H1 (cell line): ENCODE measurements at regions not wholly inside any gene's neighbourhood (a gene's known extent, or its start where the extent isn't known, plus 50 kb on each side); places are given as distances from the start of the nearest gene placed in this dataset.

Experiments
- CTCF ChIA-PET: fragments of 300-600 bp; sonication (Branson Sonifier 250); formaldehyde crosslinking; loops from one replicate; lab custom pipeline; 2021; ENCODE audit not compliant: partially characterized antibody; lab: Charles Lee
- POLR2A ChIA-PET: fragments of 300-600 bp; sonication (Branson Sonifier 250); formaldehyde crosslinking; loops from one replicate; lab custom pipeline; 2021; ENCODE audit warnings: inconsistent platforms; ENCODE audit not compliant: partially characterized antibody; lab: Charles Lee
- DNase-seq, 2 experiments: peaks; one replicate each; pipeline versions ENCODE4 v3.0.0 to v3.0.0-alpha.2; 2010 to 2022; ENCODE audit warnings: low spot score in 2 of 2, low read depth in 1 of 2, mixed read lengths in 1 of 2
- FAIRE-seq: peaks from 2 replicates; lab custom pipeline; 2011; peaks lifted over from hg19 to GRCh38; lab: Jason Lieb, UNC
- H2AFZ ChIP-seq: 2 replicates; pipeline ENCODE4 v1.8.1; 2012; ENCODE audit warnings: low read length, inconsistent platforms
- H2AK5ac ChIP-seq: 2 replicates; pipeline ENCODE4 v1.6.1; 2013; ENCODE audit warnings: low read depth, low read length
- H2BK120ac ChIP-seq: replicated peaks from 2 replicates; pipeline ENCODE3; 2013; ENCODE audit warnings: low read depth, low read length, inconsistent platforms
- H2BK12ac ChIP-seq: 2 replicates; pipeline ENCODE4 v1.6.1; 2013; ENCODE audit warnings: low read depth, low read length
- H2BK15ac ChIP-seq: 2 replicates; pipeline ENCODE4 v1.6.1; 2013; ENCODE audit warnings: low read length
- H2BK20ac ChIP-seq: 2 replicates; pipeline ENCODE4 v1.6.1; 2013; ENCODE audit warnings: low read length
- H2BK5ac ChIP-seq: 2 replicates; pipeline ENCODE4 v1.6.1; 2013; ENCODE audit warnings: low read depth, low read length
- H3K14ac ChIP-seq: 2 replicates; pipeline ENCODE4 v1.6.1; 2013; ENCODE audit warnings: inconsistent platforms; ENCODE audit not compliant: insufficient read length
- H3K18ac ChIP-seq: 2 replicates; pipeline ENCODE4 v1.6.1; 2013; ENCODE audit warnings: low read length; ENCODE audit errors: extremely low read depth
- H3K23ac ChIP-seq: 2 replicates; pipeline ENCODE4 v1.6.1; 2013; ENCODE audit warnings: inconsistent platforms; ENCODE audit not compliant: insufficient read length
- H3K23me2 ChIP-seq: 2 replicates; pipeline ENCODE4 v1.6.1; 2013; ENCODE audit warnings: low read depth, low read length
- H3K27ac ChIP-seq: 2 replicates; pipeline ENCODE4 v1.6.1; 2011; ENCODE audit warnings: low read depth, low read length, inconsistent platforms
- H3K27me3 ChIP-seq, 4 experiments: replicated peaks in 1 of 4; 1 replicate in 1 of 4; 2 replicates in 3 of 4; pipeline versions ENCODE4 v1.6.1 to v1.8.1; 2011 to 2013; ENCODE audit warnings: low read length in 3 of 4, mild to moderate bottlenecking in 3 of 4, inconsistent platforms in 2 of 4, mixed read lengths in 2 of 4, moderate library complexity in 1 of 4; ENCODE audit not compliant: control insufficient read depth in 3 of 4, insufficient read depth in 3 of 4; ENCODE audit errors: extremely low read depth in 1 of 4
- H3K36me3 ChIP-seq, 4 experiments: 2 replicates each; pipeline versions ENCODE4 v1.6.1 to v1.8.1; 2011 to 2013; ENCODE audit warnings: mild to moderate bottlenecking in 4 of 4, low read length in 3 of 4, moderate library complexity in 2 of 4, control low read depth in 1 of 4, inconsistent platforms in 1 of 4; ENCODE audit not compliant: insufficient read depth in 4 of 4, control insufficient read depth in 2 of 4
- H3K4ac ChIP-seq: replicated peaks from 2 replicates; pipeline ENCODE3; 2013; ENCODE audit warnings: low read length, low read depth, mixed read lengths, inconsistent platforms; ENCODE audit not compliant: insufficient read length
- H3K4me1 ChIP-seq, 4 experiments: replicated peaks in 1 of 4; 1 replicate in 1 of 4; 2 replicates in 3 of 4; pipeline versions ENCODE4 v1.6.1 to v1.8.1; 2011 to 2013; ENCODE audit warnings: low read length in 3 of 4, inconsistent platforms in 2 of 4, mixed read lengths in 1 of 4; ENCODE audit not compliant: insufficient read depth in 4 of 4, control insufficient read depth in 3 of 4
- H3K4me2 ChIP-seq, 2 experiments: 2 replicates each; pipeline versions ENCODE4 v1.6.1 to v1.8.1; 2011 to 2013; ENCODE audit warnings: low read depth in 2 of 2, low read length in 2 of 2, control low read depth in 1 of 2, inconsistent platforms in 1 of 2, mild to moderate bottlenecking in 1 of 2; ENCODE audit not compliant: insufficient read depth in 1 of 2
- H3K4me3 ChIP-seq, 4 experiments: fragments of 200-600, 300-600 bp in 1 of 4; sonication (generic), shearing (Covaris generic), sonication (Bioruptor Twin) in 1 of 4; 2 replicates each; pipeline versions ENCODE4 v1.5.1 to v1.8.1; 2011 to 2016; ENCODE audit warnings: low read length in 4 of 4, low read depth in 3 of 4, control low read depth in 2 of 4, inconsistent platforms in 2 of 4, mild to moderate bottlenecking in 2 of 4, mixed read lengths in 1 of 4, moderate library complexity in 1 of 4; ENCODE audit not compliant: insufficient read depth in 2 of 4; ENCODE audit errors: extremely low read depth in 1 of 4
- H3K56ac ChIP-seq: replicated peaks from 2 replicates; pipeline ENCODE3; 2013; ENCODE audit warnings: low read depth, mild to moderate bottlenecking, mixed read lengths, low read length, inconsistent platforms; ENCODE audit not compliant: insufficient read length
- H3K79me1 ChIP-seq: 2 replicates; pipeline ENCODE4 v1.6.1; 2013; ENCODE audit warnings: low read depth, low read length, control low read depth
- H3K79me2 ChIP-seq, 2 experiments: 2 replicates each; pipeline versions ENCODE4 v1.6.1 to v1.8.1; 2012 to 2013; ENCODE audit warnings: low read length in 2 of 2, mild to moderate bottlenecking in 2 of 2, inconsistent platforms in 1 of 2; ENCODE audit not compliant: insufficient read depth in 2 of 2, control insufficient read depth in 1 of 2
- H3K9ac ChIP-seq, 4 experiments: replicated peaks in 1 of 4; 1 replicate in 1 of 4; 2 replicates in 3 of 4; pipeline versions ENCODE4 v1.6.1 to v1.8.1; 2011 to 2013; ENCODE audit warnings: low read depth in 3 of 4, low read length in 3 of 4, control low read depth in 2 of 4, mild to moderate bottlenecking in 2 of 4, moderate library complexity in 2 of 4, inconsistent platforms in 1 of 4; ENCODE audit errors: extremely low read depth in 1 of 4
- H3K9me3 ChIP-seq, 2 experiments: 2 replicates each; pipeline versions ENCODE4 v1.6.1 to v1.8.1; 2012 to 2013; ENCODE audit warnings: mild to moderate bottlenecking in 2 of 2, moderate library complexity in 2 of 2, control low read depth in 1 of 2, inconsistent platforms in 1 of 2, low read depth in 1 of 2, low read length in 1 of 2, mixed read lengths in 1 of 2; ENCODE audit not compliant: insufficient read depth in 2 of 2
- H4K20me1 ChIP-seq, 2 experiments: replicated peaks in 1 of 2; 2 replicates each; pipeline versions ENCODE3 to v1.8.1; 2011 to 2013; ENCODE audit warnings: inconsistent platforms in 2 of 2, low read length in 2 of 2, mild to moderate bottlenecking in 1 of 2; ENCODE audit not compliant: insufficient read depth in 2 of 2, control insufficient read depth in 1 of 2
- H4K5ac ChIP-seq: 2 replicates; pipeline ENCODE4 v1.6.1; 2013; ENCODE audit warnings: low read length, low read depth, mixed read lengths, inconsistent platforms; ENCODE audit not compliant: insufficient read length
- H4K8ac ChIP-seq: 2 replicates; pipeline ENCODE4 v1.8.0; 2013; ENCODE audit warnings: mild to moderate bottlenecking, moderate library complexity, low read length, inconsistent platforms; ENCODE audit not compliant: insufficient read depth; ENCODE audit errors: extremely low read depth
- H4K91ac ChIP-seq: replicated peaks from 2 replicates; pipeline ENCODE3; 2013; ENCODE audit warnings: low read length, mixed read lengths, inconsistent platforms; ENCODE audit not compliant: insufficient read length
- ASH2L ChIP-seq: fragments of 200-600, 300-600 bp; sonication (generic); IDR thresholded peaks from one replicate; pipeline ENCODE4 v1.7.1; 2017; ENCODE audit warnings: low read length
- HDAC2 ChIP-seq, 2 experiments: fragments of 300-600 bp in 1 of 2; sonication (generic) in 1 of 2; IDR thresholded peaks; 2 replicates each; pipeline ENCODE4 v1.6.1; 2011 to 2012; ENCODE audit warnings: low read depth in 2 of 2, low read length in 2 of 2, mild to moderate bottlenecking in 2 of 2, moderate library complexity in 2 of 2, borderline replicate concordance in 1 of 2, inconsistent platforms in 1 of 2
- JUND ChIP-seq: IDR thresholded peaks from 2 replicates; pipeline ENCODE4 v1.6.1; 2011; ENCODE audit warnings: mild to moderate bottlenecking, improper control_type of control experiment, low read length
- MAFK ChIP-seq: IDR thresholded peaks from 2 replicates; pipeline ENCODE4 v1.6.1; 2012; ENCODE audit warnings: low read depth, mild to moderate bottlenecking, improper control_type of control experiment, low read length
- POLR2AphosphoS5 ChIP-seq: IDR thresholded peaks from 2 replicates; pipeline ENCODE4 v1.6.1; 2011; ENCODE audit warnings: low read depth, low read length
- RAD21 ChIP-seq, 2 experiments: IDR thresholded peaks in 1 of 2; conservative IDR thresholded peaks in 1 of 2; 2 replicates each; pipeline ENCODE4 v1.6.1; 2011; ENCODE audit warnings: low read depth in 2 of 2, low read length in 2 of 2, improper control_type of control experiment in 1 of 2, inconsistent platforms in 1 of 2, mild to moderate bottlenecking in 1 of 2, moderate library complexity in 1 of 2
- RFX5 ChIP-seq: IDR thresholded peaks from 2 replicates; pipeline ENCODE4 v1.6.1; 2011; ENCODE audit warnings: low read depth, low read length, improper control_type of control experiment, borderline replicate concordance
- RXRA ChIP-seq: IDR thresholded peaks from 2 replicates; pipeline ENCODE4 v1.6.1; 2011; ENCODE audit warnings: low read depth, mild to moderate bottlenecking, low read length, moderate library complexity; ENCODE audit not compliant: insufficient read depth
- WGBS, 2 experiments: shearing (Covaris generic) in 1 of 2; methylation state at CpG; one replicate each; pipeline versions ENCODE4 v1.1.6 to v1.1.7; 2013 to 2015; ENCODE audit warnings: low lambda C conversion rate in 2 of 2, mixed read lengths in 2 of 2, inconsistent platforms in 1 of 2, low coverage in 1 of 2, missing lambda C conversion rate in 1 of 2; ENCODE audit not compliant: insufficient replicate concordance in 2 of 2, insufficient coverage in 1 of 2, insufficient read length in 1 of 2; ENCODE audit errors: extremely low coverage in 1 of 2, missing lambda C conversion rate in 1 of 2; 5-methylcytosine and 5-hydroxymethylcytosine counted together

DNA sequence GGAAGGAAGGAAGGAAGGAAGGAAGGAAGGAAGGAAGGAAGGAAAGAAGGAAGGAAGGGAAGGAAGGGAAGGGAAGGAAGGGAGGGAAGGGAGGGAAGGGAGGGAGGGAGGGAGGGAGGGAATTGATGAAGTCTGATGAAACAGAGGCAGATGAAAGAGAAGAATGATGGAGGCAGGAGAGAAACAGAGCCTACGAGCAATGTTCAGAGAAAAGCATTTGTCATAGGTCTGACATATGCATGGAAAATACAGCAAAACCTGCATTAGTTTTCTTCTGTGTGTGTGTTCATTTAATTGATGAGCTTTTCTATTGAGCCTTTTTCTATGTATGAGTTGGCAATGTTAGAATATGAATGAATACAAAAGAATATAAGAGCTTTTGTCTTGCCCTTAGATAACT lies 343.4 kb downstream of the GXYLT1 start:
- Histone ChIP-seq H2BK20ac (no peak overlapping the region), H2BK12ac (no peak overlapping the region), H2BK5ac (no peak overlapping the region), H3K79me2 (no peaks in the 10 kb centered on the region), H3K4ac (no peak overlapping the region), H4K91ac (no peak overlapping the region), H4K20me1 (no peaks in the 10 kb centered on the region), H3K14ac (no peak overlapping the region), H3K9ac (no peak overlapping the region), H3K23me2 (no peaks in the 10 kb centered on the region), H3K4me1 (no peaks in the 10 kb centered on the region), H3K27me3 (no peaks in the 10 kb centered on the region; a peak in 1 of 7 replicates), H3K27ac (no peak overlapping the region), H3K9me3 (no peaks in the 10 kb centered on the region), H2BK15ac (no peak overlapping the region), H3K23ac (no peak overlapping the region), H3K56ac (no peak overlapping the region), H3K4me3 (no peak overlapping the region), H4K5ac (no peak overlapping the region), H2AFZ (no peak overlapping the region), H3K79me1 (no peaks in the 10 kb centered on the region), H2BK120ac (no peak overlapping the region), H3K4me2 (no peak overlapping the region), H4K8ac (no peak overlapping the region), H3K36me3 (no peaks in the 10 kb centered on the region), H3K18ac (no peak overlapping the region), H2AK5ac (no peak overlapping the region)
- no peak for FAIRE-seq
- ChIA-PET POLR2A (no interaction called here), CTCF (no interaction called here)
- WGBS, 2 experiments = no CpG with 5 or more reads among the region's 1 CpG
- no peak for DNase-seq
- TF ChIP-seq RFX5 = no peak
- no peak for TF ChIP-seq RXRA
- TF ChIP-seq JUND = no peak
- no peak for TF ChIP-seq POLR2AphosphoS5
- TF ChIP-seq RAD21 (IDR thresholded peaks at IDR 0.05 in 1 of 2, conservative IDR thresholded peaks at IDR 0.05 in 1 of 2; ENCODE audit: low read depth in 2 of 2, low read length in 2 of 2) = no peak
- TF ChIP-seq ASH2L = no peak
- TF ChIP-seq MAFK = no peak
- TF ChIP-seq HDAC2 (IDR thresholded peaks at IDR 0.05; ENCODE audit: borderline replicate concordance in 1 of 2, low read depth in 2 of 2, low read length in 2 of 2) = no peak
